Testis (tissue), 2 donors: ENCODE measurements at regions not wholly inside any gene's neighbourhood (a gene's known extent, or its start where the extent isn't known, plus 50 kb on each side); places are given as distances from the start of the nearest gene placed in this dataset.

Source experiments
- DNase-seq: peaks from one replicate; pipeline ENCODE4 v3.0.0-alpha.2; 2019
- H3K27ac ChIP-seq, 2 donors: fragments of 200-600 bp; sonication (generic); one replicate each; pipeline ENCODE4 v1.5.1; 2019
- H3K27me3 ChIP-seq: fragments of 200-600 bp; sonication (generic); one replicate; pipeline ENCODE4 v1.5.1; 2019
- H3K36me3 ChIP-seq: fragments of 200-600 bp; sonication (generic); one replicate; pipeline ENCODE4 v1.5.1; 2017; ENCODE audit warnings: low read depth; ENCODE audit errors: missing control alignments
- H3K4me1 ChIP-seq: fragments of 200-600 bp; sonication (generic); one replicate; pipeline ENCODE4 v1.5.1; 2019
- H3K4me3 ChIP-seq, 2 donors: fragments of 200-600 bp; sonication (generic); one replicate each; pipeline ENCODE4 v1.5.1; 2017 to 2019
- H3K9me3 ChIP-seq: fragments of 200-600 bp; sonication (generic); one replicate; pipeline ENCODE4 v1.5.1; 2017
- CTCF ChIP-seq, 3 experiments: fragments of 450-650 bp in 2 of 3; fragments of 200-600 bp in 1 of 3; sonication (generic) in 1 of 3; IDR thresholded peaks; one replicate each; pipeline ENCODE4 v1.5.1; 2016 to 2019; ENCODE audit warnings: antibody characterized with exemption in 3 of 3, mild to moderate bottlenecking in 2 of 3, moderate library complexity in 1 of 3
- POLR2A ChIP-seq: fragments of 450-650 bp; IDR thresholded peaks from one replicate; pipeline ENCODE4 v1.6.1; 2017; ENCODE audit warnings: antibody characterized with exemption, mild to moderate bottlenecking, moderate library complexity
- WGBS, 2 donors: methylation state at CpG; one replicate each; pipeline ENCODE4 v1.1.5; 2018; 5-methylcytosine and 5-hydroxymethylcytosine counted together
- intact Hi-C: fragments of 100-400 bp; cut with DNase I; formaldehyde crosslinking; loops from one replicate; pipeline ENCODE4 v1.15.1; 2023; ENCODE audit warnings: low total_unique reads

DNA sequence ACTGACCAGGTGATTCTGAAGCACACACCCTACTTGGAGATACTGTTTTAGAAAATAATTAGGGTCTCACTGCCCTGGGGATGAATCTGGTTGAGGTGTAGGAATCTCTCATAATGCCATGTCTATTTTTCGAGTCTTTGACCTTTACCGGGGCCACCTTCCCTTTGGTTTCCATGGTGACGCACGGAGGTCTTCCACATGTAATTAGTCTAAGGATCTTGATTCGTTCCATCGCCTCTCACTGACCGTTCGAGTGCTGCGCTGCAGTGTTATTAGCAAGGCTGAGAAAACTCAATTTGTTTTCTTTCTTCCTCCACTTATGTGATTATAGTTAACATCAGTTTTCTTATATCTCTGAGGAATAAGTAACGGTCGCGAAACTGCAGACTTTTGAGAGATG lies 144.3 kb upstream of the SPACA1 start:
- intact Hi-C loops, result no loop called here
- peaks cover 3% of the 10 kb centered on the region for H3K4me1 ChIP-seq
- no peaks in the 10 kb centered on the region for H3K36me3 ChIP-seq
- DNase-seq, result no peak
- TF ChIP-seq CTCF (IDR thresholded peaks at IDR 0.05), result no peak
- TF ChIP-seq POLR2A, result no peak
- no peaks in the 10 kb centered on the region for H3K9me3 ChIP-seq
- H3K27ac ChIP-seq, result no peak overlapping the region
- H3K4me3 ChIP-seq, result no peak overlapping the region
- 79 to 81% methylated on average over 12 of the region's 12 CpGs for WGBS, 2 donors
- H3K27me3 ChIP-seq, result no peaks in the 10 kb centered on the region

GRCh38 chr6:87902383-87902782 lies 145.3 kb upstream of the SPACA1 start:
- no peak for TF ChIP-seq CTCF (IDR thresholded peaks at IDR 0.05)
- TF ChIP-seq POLR2A, result no peak
- intact Hi-C loops, result no loop called here
- H3K36me3 ChIP-seq, result no peaks in the 10 kb centered on the region
- DNase-seq, result no peak
- H3K27ac ChIP-seq, result no peak overlapping the region
- peaks cover 3% of the 10 kb centered on the region for H3K4me1 ChIP-seq
- H3K9me3 ChIP-seq, result no peaks in the 10 kb centered on the region
- H3K27me3 ChIP-seq, result no peaks in the 10 kb centered on the region
- H3K4me3 ChIP-seq, result no peak overlapping the region

DNA sequence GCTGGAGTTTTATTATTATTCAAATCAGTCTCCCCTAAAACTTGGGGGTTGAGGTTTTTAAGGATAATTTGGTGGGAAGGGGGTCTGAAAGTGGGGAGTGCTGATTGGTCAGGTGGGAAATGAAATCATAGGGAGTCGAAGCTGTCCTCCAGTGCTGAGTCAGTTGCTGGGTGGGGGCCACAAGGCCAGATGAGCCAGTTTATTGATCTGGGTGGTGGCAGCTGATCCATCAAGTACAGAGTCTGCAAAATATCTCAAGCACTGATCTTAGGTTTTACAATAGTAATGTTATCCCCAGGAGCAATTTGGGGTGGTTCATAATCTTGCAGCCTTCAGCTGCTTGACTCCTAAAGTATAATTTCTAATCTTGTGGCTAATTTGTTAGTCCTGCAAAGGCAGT lies 146.0 kb upstream of the SPACA1 start:
- TF ChIP-seq CTCF (IDR thresholded peaks at IDR 0.05) (no peak), POLR2A (no peak)
- Histone ChIP-seq H3K36me3 (no peaks in the 10 kb centered on the region), H3K27me3 (no peaks in the 10 kb centered on the region), H3K4me3 (no peak overlapping the region), H3K27ac (no peak overlapping the region), H3K4me1 (peaks cover 3% of the 10 kb centered on the region), H3K9me3 (no peaks in the 10 kb centered on the region)
- DNase-seq, result no peak
- intact Hi-C loops, result no loop called here
- WGBS, 2 donors, result 85 to 90% methylated on average over 1 of the region's 1 CpG

DNA sequence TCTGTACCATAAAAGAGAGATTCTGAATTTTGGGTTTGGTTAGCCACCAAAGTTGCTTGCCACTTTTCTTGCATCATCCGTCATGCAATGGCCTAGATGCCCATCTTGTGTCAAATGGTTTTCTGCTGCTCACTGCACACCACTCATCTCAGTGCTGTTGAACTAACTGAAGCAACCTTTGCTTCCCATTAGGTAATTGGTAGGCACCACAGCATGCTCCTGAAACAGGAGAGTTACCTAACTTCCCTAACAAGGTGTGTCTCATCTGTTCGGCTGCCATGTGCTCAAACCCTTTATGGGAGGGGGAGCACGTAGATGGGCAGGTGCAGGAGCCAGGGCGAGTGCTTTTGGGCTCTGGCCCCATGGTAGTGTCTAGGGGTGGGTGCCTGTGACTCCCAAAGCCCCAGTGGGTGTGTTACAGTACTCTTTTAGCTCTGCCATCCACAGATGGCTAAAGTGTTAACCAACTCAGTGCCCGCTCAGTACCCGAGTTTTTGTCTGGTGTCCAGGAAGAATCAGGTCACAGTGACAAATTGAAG lies 147.4 kb upstream of the SPACA1 start:
- peaks cover 3% of the 10 kb centered on the region for H3K4me1 ChIP-seq
- H3K27ac ChIP-seq, result no peak overlapping the region
- intact Hi-C loops, result no loop called here
- H3K27me3 ChIP-seq, result no peaks in the 10 kb centered on the region
- H3K9me3 ChIP-seq, result no peaks in the 10 kb centered on the region
- no peaks in the 10 kb centered on the region for H3K36me3 ChIP-seq
- H3K4me3 ChIP-seq, result no peak overlapping the region
- 95 to 100% methylated on average over 5 to 6 of the region's 6 CpGs for WGBS, 2 donors
- no peak for TF ChIP-seq POLR2A
- no peak for TF ChIP-seq CTCF (IDR thresholded peaks at IDR 0.05)
- no peak for DNase-seq

- Histone ChIP-seq H3K27ac (no peak overlapping the region), H3K27me3 (no peaks in the 10 kb centered on the region), H3K4me3 (no peak overlapping the region), H3K36me3 (no peaks in the 10 kb centered on the region), H3K4me1 (peaks cover 3% of the 10 kb centered on the region), H3K9me3 (no peaks in the 10 kb centered on the region)
- intact Hi-C loops, result no loop called here
- no peak for DNase-seq
- TF ChIP-seq POLR2A (no peak), CTCF (IDR thresholded peaks at IDR 0.05) (no peak)
- WGBS, 2 donors, result 78 to 87% methylated on average over 5 of the region's 5 CpGs
Measured at GRCh38 chr6:87899499-87900147, 148.0 kb upstream of the SPACA1 start.
